ENCODE measurements at regions not wholly inside any gene's neighbourhood (a gene's known extent, or its start where the extent isn't known, plus 50 kb on each side); places are given as distances from the start of the nearest gene placed in this dataset.

GRCh38 chr1:37150986-37151385 is 116.7 kb upstream of the GRIK3 start:
- no peak for TF ChIP-seq CTCF (IDR thresholded peaks at IDR 0.05)
- TF ChIP-seq POLR2A (IDR thresholded peaks at IDR 0.05), result no peak

Data from testis (tissue), 2 donors.